Dendritic cell treated with granulocyte-macrophage colony-stimulating factor and Interleukin-4, amounts not matched to agents 40 ng/mL and 50 ng/mL, for 4 days (primary cell): ENCODE measurements at regions not wholly inside any gene's neighbourhood (a gene's known extent, or its start where the extent isn't known, plus 50 kb on each side); places are given as distances from the start of the nearest gene placed in this dataset.
A peak's percentile ranks its signal among the peaks of the same experiment; 100 is the strongest.

Experiments used
- H3K27ac Mint-ChIP-seq: one replicate; pipeline ENCODE4 v1.8.0; 2022; ENCODE audit warnings: mild to moderate bottlenecking, mixed read lengths
- H3K27me3 Mint-ChIP-seq: one replicate; pipeline ENCODE4 v1.8.0; 2022; ENCODE audit warnings: mild to moderate bottlenecking, mixed read lengths
- H3K36me3 Mint-ChIP-seq: one replicate; pipeline ENCODE4 v1.8.0; 2022; ENCODE audit warnings: low read depth, mixed read lengths
- H3K4me1 Mint-ChIP-seq: one replicate; pipeline ENCODE4 v1.8.0; 2022; ENCODE audit warnings: low read depth, mixed read lengths
- H3K4me3 Mint-ChIP-seq: one replicate; pipeline ENCODE4 v1.8.0; 2022; ENCODE audit warnings: mild to moderate bottlenecking, moderate library complexity, mixed read lengths
- H3K9me3 Mint-ChIP-seq: one replicate; pipeline ENCODE4 v1.8.0; 2022; ENCODE audit warnings: mixed read lengths
- intact Hi-C: fragments of 100-400 bp; cut with micrococcal nuclease; formaldehyde crosslinking; loops from one replicate; pipeline ENCODE4 v1.15.0; 2022

GRCh38 chr2:147451902-147452515 lies 392.8 kb upstream of the ACVR2A start:
- Mint-ChIP-seq H3K27ac (no peak overlapping the region), H3K27me3 (peaks cover 5% of the 10 kb centered on the region), H3K9me3 (no peaks in the 10 kb centered on the region), H3K36me3 (no peaks in the 10 kb centered on the region), H3K4me3 (no peak overlapping the region), H3K4me1 (no peaks in the 10 kb centered on the region)
- intact Hi-C loops, result no loop called here

GRCh38 chr2:147450661-147451510 lies 393.9 kb upstream of the ACVR2A start:
- Mint-ChIP-seq H3K27ac (no peak overlapping the region), H3K36me3 (no peaks in the 10 kb centered on the region), H3K27me3 (peaks cover 6% of the 10 kb centered on the region), H3K4me1 (no peaks in the 10 kb centered on the region), H3K4me3 (no peak overlapping the region), H3K9me3 (peaks cover 10% of the 10 kb centered on the region)
- intact Hi-C loops, result no loop called here

DNA sequence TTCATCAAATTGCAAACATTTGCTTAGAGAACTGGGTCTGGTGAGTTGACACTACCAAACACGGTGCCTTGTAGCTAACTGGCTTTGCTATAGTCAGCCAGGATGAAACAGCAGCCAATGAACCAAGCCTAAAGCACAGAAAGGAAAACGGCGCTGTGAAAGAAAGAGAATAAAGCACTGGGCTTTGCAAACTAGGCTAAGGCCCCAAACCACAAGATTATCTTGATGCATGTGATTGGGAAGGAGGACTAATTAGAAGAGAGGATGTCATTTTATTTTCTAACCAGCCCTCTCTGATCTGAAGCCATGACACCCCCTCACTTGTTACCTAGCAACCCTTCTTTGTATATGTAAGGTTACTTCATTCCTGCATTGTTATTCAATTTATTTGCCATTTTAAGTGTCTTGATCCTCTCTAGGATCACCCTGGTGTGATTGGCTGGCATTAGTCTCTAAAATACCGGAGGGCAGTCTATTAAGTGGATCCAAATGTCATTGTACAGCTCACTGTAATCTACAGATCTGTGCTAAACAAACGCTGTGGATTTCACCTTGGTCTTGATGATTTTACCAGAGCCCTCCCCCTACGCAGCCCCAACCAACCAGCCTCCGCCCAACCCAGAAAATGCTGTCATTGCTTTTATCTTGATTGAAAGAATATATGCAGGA lies 395.4 kb upstream of the ACVR2A start:
- Mint-ChIP-seq H3K36me3 (no peaks in the 10 kb centered on the region), H3K4me1 (no peaks in the 10 kb centered on the region), H3K9me3 (peaks cover 11% of the 10 kb centered on the region), H3K27ac (no peak overlapping the region), H3K4me3 (no peak overlapping the region), H3K27me3 (peaks cover 7% of the 10 kb centered on the region)
- intact Hi-C loops, result no loop called here

- H3K27me3 Mint-ChIP-seq, result peaks cover 1% of the 10 kb centered on the region
- H3K4me3 Mint-ChIP-seq, result no peak overlapping the region
- no peaks in the 10 kb centered on the region for H3K36me3 Mint-ChIP-seq
- peaks cover 12% of the 10 kb centered on the region for H3K4me1 Mint-ChIP-seq
- H3K9me3 Mint-ChIP-seq, result peaks cover 11% of the 10 kb centered on the region
- H3K27ac Mint-ChIP-seq, result no peak overlapping the region
- intact Hi-C loops, result no loop called here
Measured at GRCh38 chr2:147442816-147443215, 402.0 kb upstream of the ACVR2A start.

GRCh38 chr2:147441182-147441581 lies 403.6 kb upstream of the ACVR2A start:
- H3K9me3 Mint-ChIP-seq, result peaks cover 4% of the 10 kb centered on the region
- H3K4me1 Mint-ChIP-seq, result peaks cover 12% of the 10 kb centered on the region
- no peak overlapping the region for H3K27ac Mint-ChIP-seq
- no peaks in the 10 kb centered on the region for H3K36me3 Mint-ChIP-seq
- peaks cover 1% of the 10 kb centered on the region for H3K27me3 Mint-ChIP-seq
- intact Hi-C loops, result no loop called here
- no peak overlapping the region for H3K4me3 Mint-ChIP-seq

DNA sequence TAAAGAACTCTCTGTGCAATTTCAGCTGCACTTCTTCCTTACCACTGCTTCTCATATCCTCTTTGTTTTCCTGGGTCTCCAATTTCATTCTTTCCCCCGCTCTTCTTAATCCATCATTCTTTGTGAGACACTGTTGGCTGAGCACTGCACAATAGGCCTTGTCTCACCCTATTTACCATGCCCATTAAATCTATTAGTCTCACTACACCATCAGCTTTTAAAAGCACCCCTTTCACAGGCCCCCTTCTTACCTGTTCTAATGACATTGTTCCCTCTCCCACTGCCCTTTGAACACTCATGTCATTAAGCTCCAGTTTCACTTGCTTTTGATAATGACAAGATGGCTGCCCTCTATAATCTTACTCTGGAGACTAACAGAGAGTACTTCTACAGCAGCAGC lies 404.1 kb upstream of the ACVR2A start:
- no peak overlapping the region for H3K4me3 Mint-ChIP-seq
- no peaks in the 10 kb centered on the region for H3K27me3 Mint-ChIP-seq
- H3K36me3 Mint-ChIP-seq, result no peaks in the 10 kb centered on the region
- peaks cover 12% of the 10 kb centered on the region for H3K4me1 Mint-ChIP-seq
- no peak overlapping the region for H3K27ac Mint-ChIP-seq
- H3K9me3 Mint-ChIP-seq, result no peaks in the 10 kb centered on the region
- intact Hi-C loops, result no loop called here

DNA sequence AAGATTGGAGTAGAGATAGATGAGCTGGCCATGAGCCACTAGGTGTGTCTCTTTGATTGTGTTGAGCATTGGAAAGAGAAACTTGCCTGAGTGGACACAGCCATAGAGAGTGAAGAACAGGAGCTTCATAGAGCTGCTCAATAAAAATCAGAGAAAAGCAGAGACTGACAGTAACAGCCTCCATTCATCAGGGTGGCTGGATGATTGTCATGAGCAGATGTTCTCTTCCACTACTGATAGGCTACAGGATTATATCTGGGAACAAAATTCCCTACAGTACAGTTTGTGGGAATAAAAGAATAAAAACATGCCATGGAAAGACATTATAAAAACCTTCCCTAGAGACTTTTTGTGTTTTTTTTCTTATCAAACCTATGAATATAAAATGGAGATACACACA lies 404.8 kb upstream of the ACVR2A start:
- Mint-ChIP-seq H3K36me3 (no peaks in the 10 kb centered on the region), H3K4me1 (peaks cover 12% of the 10 kb centered on the region), H3K27me3 (no peaks in the 10 kb centered on the region), H3K4me3 (no peak overlapping the region), H3K27ac (no peak overlapping the region), H3K9me3 (no peaks in the 10 kb centered on the region)
- intact Hi-C loops, result no loop called here

- Mint-ChIP-seq H3K4me3 (no peak overlapping the region), H3K36me3 (no peaks in the 10 kb centered on the region), H3K27me3 (no peaks in the 10 kb centered on the region), H3K4me1 (peaks cover 12% of the 10 kb centered on the region), H3K27ac (no peak overlapping the region), H3K9me3 (no peaks in the 10 kb centered on the region)
- intact Hi-C loops, result no loop called here
Measured at GRCh38 chr2:147438882-147439281, 405.9 kb upstream of the ACVR2A start.

- no peak overlapping the region for H3K4me3 Mint-ChIP-seq
- no peaks in the 10 kb centered on the region for H3K36me3 Mint-ChIP-seq
- no peaks in the 10 kb centered on the region for H3K4me1 Mint-ChIP-seq
- no peaks in the 10 kb centered on the region for H3K27me3 Mint-ChIP-seq
- H3K9me3 Mint-ChIP-seq, result no peaks in the 10 kb centered on the region
- H3K27ac Mint-ChIP-seq, result no peak overlapping the region
- intact Hi-C loops, result no loop called here
Measured at GRCh38 chr2:147433822-147434221, 411.0 kb upstream of the ACVR2A start.

- Mint-ChIP-seq H3K9me3 (no peaks in the 10 kb centered on the region), H3K4me1 (peaks cover 5% of the 10 kb centered on the region), H3K27me3 (no peaks in the 10 kb centered on the region), H3K27ac (no peak overlapping the region), H3K4me3 (no peak overlapping the region), H3K36me3 (no peaks in the 10 kb centered on the region)
- intact Hi-C loops, result no loop called here
Measured at GRCh38 chr2:147430408-147430807, 414.4 kb upstream of the ACVR2A start.

GRCh38 chr2:147428120-147428747 lies 416.6 kb upstream of the ACVR2A start:
- no peak overlapping the region for H3K27ac Mint-ChIP-seq
- no peaks in the 10 kb centered on the region for H3K36me3 Mint-ChIP-seq
- no peaks in the 10 kb centered on the region for H3K27me3 Mint-ChIP-seq
- no peaks in the 10 kb centered on the region for H3K9me3 Mint-ChIP-seq
- H3K4me1 Mint-ChIP-seq, result peaks cover 19% of the 10 kb centered on the region
- intact Hi-C loops, result loop anchor here (10.0 kb wide), 1 partner anchor 207 kb away; no protein-coding TSS in a partner anchor
- no peak overlapping the region for H3K4me3 Mint-ChIP-seq

- no peaks in the 10 kb centered on the region for H3K27me3 Mint-ChIP-seq
- H3K27ac Mint-ChIP-seq, result peak overlapping the region; percentile 41
- H3K9me3 Mint-ChIP-seq, result no peaks in the 10 kb centered on the region
- no peaks in the 10 kb centered on the region for H3K36me3 Mint-ChIP-seq
- H3K4me3 Mint-ChIP-seq, result no peak overlapping the region
- intact Hi-C loops, result loop anchor here (10.0 kb wide), 1 partner anchor 209 kb away; no protein-coding TSS in a partner anchor
- H3K4me1 Mint-ChIP-seq, result peaks cover 19% of the 10 kb centered on the region
Measured at GRCh38 chr2:147425437-147426029, 419.3 kb upstream of the ACVR2A start.

DNA sequence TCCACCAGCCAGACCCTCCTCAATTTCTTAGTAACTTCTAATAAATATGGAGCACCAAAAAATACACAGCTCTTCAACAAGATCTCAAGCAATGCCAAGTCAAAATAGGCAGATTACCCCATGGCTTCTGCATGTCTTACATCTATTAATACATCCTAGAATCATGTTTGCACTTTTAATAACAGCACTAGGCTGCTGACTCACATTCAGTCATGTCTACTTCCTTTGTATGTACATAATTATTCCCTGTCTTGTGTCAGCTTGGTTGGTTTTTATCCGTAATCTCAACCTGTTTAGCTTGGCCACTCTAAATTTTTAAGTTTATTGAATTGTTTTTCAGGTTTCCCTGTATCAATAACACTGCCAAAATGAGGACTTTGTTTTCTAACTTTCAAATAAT lies 420.1 kb upstream of the ACVR2A start:
- H3K4me3 Mint-ChIP-seq, result no peak overlapping the region
- intact Hi-C loops, result loop anchor here (10.0 kb wide), 1 partner anchor 210 kb away; no protein-coding TSS in a partner anchor
- no peaks in the 10 kb centered on the region for H3K9me3 Mint-ChIP-seq
- peaks cover 19% of the 10 kb centered on the region for H3K4me1 Mint-ChIP-seq
- no peaks in the 10 kb centered on the region for H3K27me3 Mint-ChIP-seq
- H3K36me3 Mint-ChIP-seq, result no peaks in the 10 kb centered on the region
- H3K27ac Mint-ChIP-seq, result peak overlapping the region; percentile 41
